IMR-90 (cell line): ENCODE measurements at regions not wholly inside any gene's neighbourhood (a gene's known extent, or its start where the extent isn't known, plus 50 kb on each side); places are given as distances from the start of the nearest gene placed in this dataset.

Source experiments
- ATAC-seq: fragments of 200-7000 bp; cut with Tn5 transposase; 2 replicates; pipeline ENCODE4 v1.9.1; 2020; ENCODE audit warnings: low read depth, mild to moderate bottlenecking, moderate library complexity
- BruUV-seq: library from RNA; stranded (reverse); fragments of 400-500 nt; replicated peaks from 2 replicates; lab custom pipeline; 2021; lab: Mats Ljungman, UMichigan
- CTCF ChIA-PET: fragments of 300-600 bp; formaldehyde crosslinking; extraction: SDS; loops from one replicate; lab custom pipeline; 2021; ENCODE audit warnings: antibody characterized with exemption; lab: Yijun Ruan, JAX
- POLR2A ChIA-PET: fragments of 300-600 bp; sonication (Branson Sonifier 250); formaldehyde crosslinking; loops from one replicate; lab custom pipeline; 2022; ENCODE audit warnings: antibody characterized with exemption; ENCODE audit not compliant: unreplicated experiment; lab: Charles Lee
- DNase-seq: peaks from one replicate; pipeline ENCODE4 v3.0.0; 2013
- H2AFZ ChIP-seq: replicated peaks from 2 replicates; pipeline ENCODE3; 2013; ENCODE audit warnings: low read length, mild to moderate bottlenecking; ENCODE audit not compliant: poor library complexity
- H2AK5ac ChIP-seq: 2 replicates; pipeline ENCODE4 v1.6.1; 2013; ENCODE audit warnings: low read depth, low read length, inconsistent platforms
- H2AK9ac ChIP-seq: replicated peaks from 2 replicates; pipeline ENCODE3; 2013; ENCODE audit warnings: mild to moderate bottlenecking, low read depth, low read length, moderate library complexity; ENCODE audit not compliant: poor library complexity
- H2BK120ac ChIP-seq: 2 replicates; pipeline ENCODE4 v1.6.1; 2013; ENCODE audit warnings: low read depth, low read length, inconsistent platforms
- H2BK15ac ChIP-seq: 3 replicates; pipeline ENCODE4 v1.6.1; 2013; ENCODE audit warnings: low read depth, low read length, inconsistent platforms
- H2BK20ac ChIP-seq: 2 replicates; pipeline ENCODE4 v1.6.1; 2013; ENCODE audit warnings: low read depth, mild to moderate bottlenecking, inconsistent platforms, low read length, moderate library complexity
- H2BK5ac ChIP-seq: 2 replicates; pipeline ENCODE4 v1.6.1; 2013; ENCODE audit warnings: mild to moderate bottlenecking, low read depth, low read length, inconsistent platforms; ENCODE audit not compliant: poor library complexity, severe bottlenecking
- H3K14ac ChIP-seq: replicated peaks from 2 replicates; pipeline ENCODE4 v1.6.1; 2013; ENCODE audit warnings: low read depth, low read length, inconsistent platforms
- H3K18ac ChIP-seq: 2 replicates; pipeline ENCODE4 v1.6.1; 2013; ENCODE audit warnings: low read depth, low read length, control low read depth
- H3K23ac ChIP-seq: 2 replicates; pipeline ENCODE4 v1.6.1; 2013; ENCODE audit warnings: low read depth, low read length, inconsistent platforms
- H3K27ac ChIP-seq: 2 replicates; pipeline ENCODE4 v1.5.1; 2013; ENCODE audit warnings: mild to moderate bottlenecking, control low read depth, low read length; ENCODE audit not compliant: insufficient read depth
- H3K27me3 ChIP-seq: 2 replicates; pipeline ENCODE4 v1.6.1; 2013; ENCODE audit warnings: low read length; ENCODE audit not compliant: control insufficient read depth, insufficient read depth
- H3K36me3 ChIP-seq: 2 replicates; pipeline ENCODE4 v1.6.1; 2013; ENCODE audit warnings: low read length, mixed read lengths; ENCODE audit not compliant: control insufficient read depth, insufficient read depth
- H3K4ac ChIP-seq: 2 replicates; pipeline ENCODE4 v1.6.1; 2013; ENCODE audit warnings: low read depth, low read length, inconsistent platforms
- H3K4me1 ChIP-seq: 2 replicates; pipeline ENCODE4 v1.6.1; 2013; ENCODE audit warnings: low read length, mixed read lengths; ENCODE audit not compliant: control insufficient read depth, insufficient read depth
- H3K4me2 ChIP-seq: 2 replicates; pipeline ENCODE4 v1.6.1; 2013; ENCODE audit warnings: low read depth, mild to moderate bottlenecking, control low read depth, low read length, moderate library complexity
- H3K4me3 ChIP-seq: 2 replicates; pipeline ENCODE4 v1.5.1; 2013; ENCODE audit warnings: low read depth, mild to moderate bottlenecking, control low read depth, low read length, moderate library complexity; ENCODE audit not compliant: insufficient read depth
- H3K56ac ChIP-seq: 2 replicates; pipeline ENCODE4 v1.6.1; 2013; ENCODE audit warnings: low read length, inconsistent platforms; ENCODE audit not compliant: insufficient read depth; ENCODE audit errors: extremely low read depth
- H3K79me1 ChIP-seq, 2 experiments: 2 replicates each; pipeline ENCODE4 v1.6.1; 2013; ENCODE audit warnings: low read length in 2 of 2, inconsistent platforms in 1 of 2, low read depth in 1 of 2
- H3K9ac ChIP-seq: 2 replicates; pipeline ENCODE4 v1.6.1; 2013; ENCODE audit warnings: low read depth, low read length, control low read depth
- H3K9me1 ChIP-seq: 2 replicates; pipeline ENCODE4 v1.6.1; 2013; ENCODE audit warnings: low read length, inconsistent platforms; ENCODE audit not compliant: insufficient read depth
- H3K9me3 ChIP-seq: 2 replicates; pipeline ENCODE4 v1.6.1; 2013; ENCODE audit warnings: low read length; ENCODE audit not compliant: control insufficient read depth, insufficient read depth
- H4K20me1 ChIP-seq: 2 replicates; pipeline ENCODE4 v1.6.1; 2013; ENCODE audit warnings: low read length, inconsistent platforms; ENCODE audit not compliant: insufficient read depth
- H4K5ac ChIP-seq: 2 replicates; pipeline ENCODE4 v1.6.1; 2013; ENCODE audit warnings: mild to moderate bottlenecking, low read depth, low read length, control low read depth
- H4K8ac ChIP-seq, 2 experiments: 2 replicates each; pipeline ENCODE4 v1.6.1; 2013; ENCODE audit warnings: low read depth in 2 of 2, low read length in 2 of 2, control low read depth in 1 of 2, inconsistent platforms in 1 of 2
- H4K91ac ChIP-seq: 2 replicates; pipeline ENCODE4 v1.6.1; 2013; ENCODE audit warnings: low read depth, low read length, inconsistent platforms; ENCODE audit not compliant: insufficient read depth
- BHLHE40 ChIP-seq: fragments of 150-350 bp; IDR thresholded peaks from 2 replicates; pipeline ENCODE4 v1.6.1; 2016; ENCODE audit warnings: mild to moderate bottlenecking, low read depth, low read length
- CEBPB ChIP-seq: IDR thresholded peaks from 2 replicates; pipeline ENCODE4 v1.6.1; 2012; ENCODE audit warnings: low read depth, low read length, improper control_type of control experiment
- FOS ChIP-seq: fragments of 150-350 bp; IDR thresholded peaks from 2 replicates; pipeline ENCODE4 v1.6.1; 2016; ENCODE audit warnings: low read depth, low read length
- MAFK ChIP-seq: IDR thresholded peaks from 2 replicates; pipeline ENCODE4 v1.6.1; 2012; ENCODE audit warnings: low read depth, low read length, improper control_type of control experiment
- MXI1 ChIP-seq: IDR thresholded peaks from 2 replicates; pipeline ENCODE4 v1.6.1; 2012; ENCODE audit warnings: low read depth, mild to moderate bottlenecking, low read length, moderate library complexity, borderline replicate concordance
- RAD21 ChIP-seq: IDR thresholded peaks from 2 replicates; pipeline ENCODE4 v1.6.1; 2012; ENCODE audit warnings: low read length, improper control_type of control experiment
- SMC3 ChIP-seq: fragments of 150-350 bp; IDR thresholded peaks from 2 replicates; pipeline ENCODE4 v1.6.1; 2016; ENCODE audit warnings: low read depth, mild to moderate bottlenecking, antibody characterized with exemption, low read length, moderate library complexity
- USF2 ChIP-seq: fragments of 150-350 bp; IDR thresholded peaks from 2 replicates; pipeline ENCODE4 v1.6.1; 2017; ENCODE audit warnings: mild to moderate bottlenecking, antibody characterized with exemption, low read length, low read depth
- WGBS, 2 experiments: methylation state at CpG; one replicate each; pipeline versions ENCODE4 v1.1.5 to v1.1.7; 2013; ENCODE audit warnings: missing lambda C conversion rate in 2 of 2; ENCODE audit not compliant: insufficient read length in 1 of 2; ENCODE audit errors: extremely low coverage in 2 of 2; 5-methylcytosine and 5-hydroxymethylcytosine counted together
- dilution Hi-C: fragments of 300-500 bp; cut with HindIII; formaldehyde crosslinking; loops from one replicate; pipeline ENCODE4 v1.14.3; 2018; ENCODE audit warnings: low sequenced_read_pairs; ENCODE audit not compliant: unreplicated experiment
- in situ Hi-C: fragments of 300-500 bp; cut with MboI; formaldehyde crosslinking; loops from 3 replicates; pipeline ENCODE4 v1.14.3; 2019; ENCODE audit warnings: low sequenced_read_pairs, inconsistent platforms, mixed read lengths
- intact Hi-C: fragments of 100-400 bp; cut with micrococcal nuclease; formaldehyde crosslinking; loops from 2 replicates; pipeline ENCODE4 v1.10.0; 2022
- TF ChIP-seq, protein P1 (sequence below): fragments of 150-350 bp; IDR thresholded peaks from 2 replicates; pipeline ENCODE4 v1.6.1; 2016; ENCODE audit warnings: low read depth, mild to moderate bottlenecking, low read length, moderate library complexity, borderline replicate concordance

DNA sequence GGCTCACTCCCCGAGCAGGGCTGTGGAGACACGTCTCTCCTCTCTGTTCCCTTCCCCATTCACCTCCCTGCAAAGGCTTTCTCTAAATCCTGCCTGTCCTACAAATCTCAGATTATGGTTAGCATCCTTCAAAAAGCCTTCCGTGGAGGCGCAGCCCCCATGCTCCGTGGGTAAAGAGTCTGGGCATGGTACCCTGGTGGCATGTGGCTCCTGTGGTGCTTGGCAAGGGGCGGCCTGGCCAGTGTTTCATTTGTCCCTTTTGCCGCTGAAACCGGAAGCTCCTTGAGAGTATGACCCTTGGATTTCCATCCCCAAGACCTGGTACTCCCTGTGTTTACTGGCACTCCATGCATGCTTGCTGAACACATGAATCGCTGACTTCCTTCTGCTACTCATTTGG is 839.3 kb upstream of the SALL3 start:
- Histone ChIP-seq H2BK5ac (no peak overlapping the region), H3K14ac (no peak overlapping the region), H3K9me3 (peaks cover 33% of the 10 kb centered on the region), H2AK5ac (no peak overlapping the region), H3K18ac (no peak overlapping the region), H3K4me2 (no peak overlapping the region), H3K9me1 (no peaks in the 10 kb centered on the region), H4K5ac (no peak overlapping the region), H3K4me1 (no peaks in the 10 kb centered on the region), H2BK15ac (no peak overlapping the region), H2AFZ (no peak overlapping the region), H3K4ac (no peak overlapping the region), H4K91ac (no peak overlapping the region), H2BK120ac (no peak overlapping the region), H3K23ac (no peak overlapping the region), H3K4me3 (no peak overlapping the region), H3K79me1 (no peaks in the 10 kb centered on the region), H4K8ac (no peak overlapping the region), H2AK9ac (no peak overlapping the region), H2BK20ac (no peak overlapping the region), H4K20me1 (no peaks in the 10 kb centered on the region), H3K56ac (no peak overlapping the region), H3K27ac (no peak overlapping the region), H3K27me3 (no peaks in the 10 kb centered on the region), H3K36me3 (no peaks in the 10 kb centered on the region), H3K9ac (no peak overlapping the region)
- POLR2A ChIA-PET = no interaction called here
- intact Hi-C loops (no loop called here), in situ Hi-C loops (no loop called here), dilution Hi-C loops (no loop called here)
- ATAC-seq = no peak
- TF ChIP-seq FOS (no peak), MXI1 (no peak), MAFK (no peak), SMC3 (no peak), CEBPB (no peak), RAD21 (no peak), USF2 (no peak), BHLHE40 (no peak)
- TF ChIP-seq, protein P1, sequence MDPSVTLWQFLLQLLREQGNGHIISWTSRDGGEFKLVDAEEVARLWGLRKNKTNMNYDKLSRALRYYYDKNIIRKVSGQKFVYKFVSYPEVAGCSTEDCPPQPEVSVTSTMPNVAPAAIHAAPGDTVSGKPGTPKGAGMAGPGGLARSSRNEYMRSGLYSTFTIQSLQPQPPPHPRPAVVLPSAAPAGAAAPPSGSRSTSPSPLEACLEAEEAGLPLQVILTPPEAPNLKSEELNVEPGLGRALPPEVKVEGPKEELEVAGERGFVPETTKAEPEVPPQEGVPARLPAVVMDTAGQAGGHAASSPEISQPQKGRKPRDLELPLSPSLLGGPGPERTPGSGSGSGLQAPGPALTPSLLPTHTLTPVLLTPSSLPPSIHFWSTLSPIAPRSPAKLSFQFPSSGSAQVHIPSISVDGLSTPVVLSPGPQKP = no peak
- 63% methylated on average over 5 of the region's 9 CpGs; no CpG with 5 or more reads in 1 of the 2 experiments for WGBS, 2 experiments
- DNase-seq = no peak
- BruUV-seq = no TSS peak
- CTCF ChIA-PET = no interaction called here
